NCI-H146 treated with DMSO at 0.1 percent for 48 hours (cell line): ENCODE measurements at regions not wholly inside any gene's neighbourhood (a gene's known extent, or its start where the extent isn't known, plus 50 kb on each side); places are given as distances from the start of the nearest gene placed in this dataset.
"Not testable (repeated sequence)": the region's sequence is repeated elsewhere in the genome, so short reads cannot be mapped to it uniquely, and the experiment has no call there.

ENCODE experiments used
- DNase-seq: peaks from one replicate; lab custom pipeline; 2025; ENCODE audit not compliant: unreplicated experiment; lab: John Stamatoyannopoulos, UW

- DNase-seq = no peak
Measured at GRCh38 chrX:69065451-69065850, 99.8 kb downstream of the PJA1 start.

DNA sequence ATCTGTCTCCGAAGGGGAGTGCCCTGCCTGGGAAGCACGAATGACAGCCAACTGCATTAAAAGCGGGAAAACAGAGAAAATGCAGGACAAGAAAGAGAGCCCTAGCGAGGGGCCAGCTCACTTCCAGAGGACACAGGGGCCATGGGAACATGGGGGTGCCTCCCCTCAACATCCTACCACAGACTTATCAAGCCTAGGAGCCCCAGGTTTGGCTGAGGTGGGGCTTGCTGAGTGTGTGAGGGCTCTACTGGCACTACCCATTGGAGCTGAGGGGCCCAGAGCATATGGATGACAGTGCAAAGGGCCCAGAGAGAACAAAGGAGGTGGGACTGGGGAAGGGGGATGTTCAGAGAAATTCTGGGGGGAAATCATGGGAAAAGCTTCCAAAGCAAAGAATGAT is 101.8 kb downstream of the PJA1 start:
- no peak for DNase-seq

DNA sequence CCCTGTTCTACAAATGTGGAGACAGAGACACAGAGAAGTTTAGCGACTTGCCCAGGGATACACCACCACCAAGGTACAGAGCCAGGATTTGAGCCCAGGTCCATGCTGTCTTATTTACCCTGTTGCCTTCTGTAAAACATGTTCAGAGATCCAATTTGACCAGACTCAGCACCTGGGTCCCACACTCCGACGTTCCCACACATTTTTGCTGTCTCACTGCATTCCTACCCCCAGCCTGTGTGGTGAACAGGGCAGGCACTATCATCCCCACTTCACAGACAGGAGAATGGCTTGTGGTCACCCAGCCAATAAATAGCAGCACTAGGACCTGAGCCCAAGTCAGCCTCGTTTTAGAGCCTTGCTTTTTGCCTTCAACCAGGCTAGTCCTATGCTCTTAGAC is 102.8 kb downstream of the PJA1 start:
- DNase-seq = no peak

GRCh38 chrX:69060631-69061408 is 104.4 kb downstream of the PJA1 start:
- DNase-seq = no peak

- DNase-seq = no peak
Measured at GRCh38 chrX:69055193-69055592, 110.1 kb downstream of the PJA1 start.

DNA sequence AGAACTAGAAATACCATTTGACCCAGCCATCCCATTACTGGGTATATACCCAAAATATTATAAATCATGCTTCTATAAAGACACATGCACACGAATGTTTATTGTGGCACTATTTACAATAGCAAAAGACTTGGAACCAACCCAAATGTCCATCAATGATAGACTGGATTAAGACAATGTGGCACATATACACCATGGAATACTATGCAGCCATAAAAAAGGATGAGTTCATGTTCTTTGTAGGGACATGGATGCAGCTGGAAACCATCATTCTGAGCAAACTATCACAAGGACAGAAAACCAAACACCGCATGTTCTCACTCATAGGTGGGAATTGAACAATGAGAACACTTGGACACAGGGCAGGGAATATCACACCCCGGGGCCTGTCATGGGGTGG is 110.8 kb downstream of the PJA1 start:
- not testable (repeated sequence) for DNase-seq

GRCh38 chrX:69051901-69052300 is 113.4 kb downstream of the PJA1 start:
- no peak for DNase-seq

GRCh38 chrX:69050051-69050765 is 115.0 kb downstream of the PJA1 start:
- no peak for DNase-seq

GRCh38 chrX:69046996-69047490 is 118.2 kb downstream of the PJA1 start:
- DNase-seq = no peak

- DNase-seq = no peak
Measured at GRCh38 chrX:69045616-69046345, 119.5 kb downstream of the PJA1 start.

DNA sequence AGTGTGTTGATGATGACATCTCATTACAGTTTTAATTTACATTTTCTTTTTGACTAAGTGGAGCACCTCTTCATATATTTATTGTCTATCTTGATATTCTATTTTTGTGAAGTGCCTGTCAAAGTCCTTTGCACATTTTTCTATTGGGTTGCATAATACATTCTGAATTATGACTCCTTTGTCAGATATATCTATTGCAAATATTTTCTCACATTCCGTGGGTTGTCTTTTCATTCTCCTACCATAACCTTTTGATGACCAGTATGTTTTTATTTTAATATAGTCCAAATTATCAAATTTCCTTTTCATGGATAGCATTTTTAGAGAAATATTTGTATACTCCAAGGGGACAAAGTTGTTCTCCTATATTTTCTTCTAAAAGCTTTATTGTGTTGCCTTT is 126.4 kb downstream of the PJA1 start:
- no peak for DNase-seq

- DNase-seq = no peak
Measured at GRCh38 chrX:69038188-69038587, 127.1 kb downstream of the PJA1 start.

GRCh38 chrX:69037786-69038185 is 127.5 kb downstream of the PJA1 start:
- no peak for DNase-seq

DNA sequence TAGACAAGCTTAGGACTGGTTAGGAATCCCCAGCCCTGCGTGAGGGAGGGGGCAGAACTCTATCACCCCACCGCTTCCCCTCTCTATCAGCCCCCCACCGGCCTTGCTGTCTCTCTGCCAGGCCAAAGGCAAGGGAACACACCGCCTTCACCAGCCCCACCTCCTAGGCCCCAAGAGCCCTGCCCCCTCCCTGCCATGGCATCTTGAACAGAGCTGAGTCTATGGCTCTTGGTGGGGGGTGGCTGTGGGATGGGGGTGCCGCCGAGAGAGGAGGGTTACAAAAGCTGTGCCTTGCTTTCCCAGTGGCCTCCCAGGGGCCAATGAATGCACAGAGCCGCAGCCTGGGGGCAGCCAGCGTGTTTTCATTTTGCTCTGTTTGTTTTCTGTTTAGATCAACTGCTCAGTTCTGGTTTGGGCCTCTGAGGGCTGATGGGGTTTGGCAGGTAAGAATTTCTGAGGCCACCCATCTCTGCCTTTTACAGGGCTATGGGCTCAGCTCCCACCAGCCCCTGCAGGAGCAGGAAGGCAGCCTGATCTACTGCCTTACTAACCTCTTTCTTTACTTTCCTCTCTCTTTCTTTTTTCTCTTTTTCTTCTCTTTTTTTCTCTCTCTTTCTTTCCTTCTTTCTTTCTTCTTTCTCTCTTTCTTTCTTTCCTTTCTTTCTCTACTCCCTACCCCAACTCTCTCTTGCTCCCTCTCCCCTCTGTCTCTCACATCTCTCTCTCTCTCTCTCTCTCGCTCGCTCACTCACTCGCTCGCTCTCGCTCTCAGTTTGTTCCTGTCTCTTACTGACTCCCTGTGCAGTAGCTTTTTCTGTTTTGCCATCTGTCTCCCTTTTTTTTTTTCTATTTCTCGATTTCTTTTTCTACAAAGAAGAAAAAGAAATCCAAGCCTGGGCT is 128.3 kb downstream of the PJA1 start:
- DNase-seq = no peak

DNA sequence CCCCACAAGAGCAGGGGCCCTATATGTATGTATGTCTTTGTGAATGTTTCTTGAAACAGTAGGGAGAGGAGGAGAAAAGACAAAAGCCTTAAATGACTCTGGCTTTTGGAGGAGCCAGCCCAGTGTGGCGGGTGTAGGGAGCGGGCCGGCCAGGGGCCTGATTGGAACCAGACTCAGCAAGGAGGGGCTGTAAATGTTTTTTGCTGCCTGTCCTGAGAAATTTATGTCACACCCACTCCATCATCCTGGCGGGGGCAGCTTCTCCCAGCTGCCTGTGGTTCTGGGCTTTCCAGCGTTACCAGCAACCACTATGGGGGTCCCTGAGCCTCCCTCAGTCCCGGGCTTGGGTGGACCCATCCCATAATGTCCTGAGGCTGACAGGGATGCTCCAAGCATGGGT is 130.8 kb downstream of the PJA1 start:
- DNase-seq = no peak

DNA sequence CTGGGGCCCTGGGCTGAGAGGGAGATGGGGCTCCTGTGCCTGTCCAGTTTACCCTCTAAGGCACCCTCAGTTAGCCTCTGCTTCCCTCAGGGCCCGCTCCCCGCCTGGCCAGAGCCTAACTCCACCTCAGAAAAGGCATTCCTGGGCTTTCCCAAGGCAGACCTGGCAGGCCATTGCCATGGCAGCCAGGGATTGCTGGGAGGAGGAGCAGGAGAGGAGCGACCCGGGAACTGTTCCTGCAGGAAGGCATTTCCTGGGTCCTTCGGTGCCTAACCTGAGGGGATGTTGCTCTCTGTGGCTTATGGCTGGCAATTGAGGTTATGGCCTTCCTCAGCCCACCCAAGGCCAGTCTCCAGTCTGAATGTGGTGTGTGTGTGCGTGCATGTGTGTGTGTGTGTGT is 131.3 kb downstream of the PJA1 start:
- DNase-seq = no peak

DNA sequence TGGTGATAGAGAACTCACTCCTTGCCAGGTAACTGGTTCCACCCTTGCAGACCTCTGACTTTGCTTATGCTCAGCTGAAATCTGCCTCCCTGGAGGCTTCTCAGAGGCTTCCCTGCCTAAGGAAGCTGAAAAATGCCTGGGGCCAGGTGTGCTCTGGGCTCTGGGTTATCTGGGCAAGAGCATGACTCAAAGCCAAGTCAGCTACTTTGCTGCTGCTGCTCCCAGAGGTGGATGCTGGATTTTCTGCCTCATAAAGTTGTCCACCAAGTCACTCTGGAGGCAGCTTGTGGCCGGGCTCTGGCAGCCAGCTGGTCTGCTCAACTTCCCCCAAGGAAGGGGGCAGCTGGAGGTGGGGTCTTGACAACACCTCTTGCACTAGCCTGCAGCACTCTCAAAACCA is 132.7 kb downstream of the PJA1 start:
- DNase-seq = no peak

- DNase-seq = no peak
Measured at GRCh38 chrX:69031971-69032391, 133.3 kb downstream of the PJA1 start.

GRCh38 chrX:69031181-69031580 is 134.1 kb downstream of the PJA1 start:
- DNase-seq = no peak

DNA sequence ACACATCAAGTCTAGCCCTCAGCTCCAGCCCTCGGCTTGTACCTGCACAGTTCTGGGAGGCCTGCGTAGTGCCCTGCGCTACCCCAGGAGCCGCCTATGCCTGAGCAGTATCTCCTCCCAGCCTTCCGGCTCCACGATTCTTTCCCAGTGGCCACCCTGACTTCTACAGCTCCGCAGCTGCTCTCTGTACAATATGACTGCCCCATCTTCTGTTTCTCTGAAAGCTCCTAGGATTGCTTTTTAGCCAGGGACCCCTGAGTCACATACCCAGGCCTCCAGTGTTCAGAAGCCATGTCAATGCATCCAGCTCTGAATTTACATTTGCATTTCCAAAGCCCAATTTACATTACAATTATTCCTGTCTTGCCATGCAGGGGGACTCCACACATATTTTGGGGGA is 135.5 kb downstream of the PJA1 start:
- DNase-seq = no peak

GRCh38 chrX:69028761-69029120 is 136.5 kb downstream of the PJA1 start:
- no peak for DNase-seq
